Thymus (tissue), 11 donors: ENCODE measurements at regions not wholly inside any gene's neighbourhood (a gene's known extent, or its start where the extent isn't known, plus 50 kb on each side); places are given as distances from the start of the nearest gene placed in this dataset.

Experiments used
- DNase-seq, 9 donors: peaks; one replicate each; pipeline ENCODE4 v3.0.0-alpha.2; 2013; ENCODE audit warnings: low spot score in 9 of 9, low read depth in 6 of 9, missing footprints in 1 of 9
- H3K27ac ChIP-seq, 2 donors: one replicate each; pipeline ENCODE4 v1.5.1; 2013; ENCODE audit warnings: control low read depth in 1 of 2, low read depth in 1 of 2, low read length in 1 of 2, mild to moderate bottlenecking in 1 of 2, moderate library complexity in 1 of 2
- H3K27me3 ChIP-seq, 2 donors: one replicate each; pipeline ENCODE4 v1.5.1; 2013; ENCODE audit warnings: low read length in 1 of 2; ENCODE audit not compliant: control insufficient read depth in 2 of 2, insufficient read depth in 1 of 2
- H3K36me3 ChIP-seq, 2 donors: one replicate each; pipeline ENCODE4 v1.5.1; 2013; ENCODE audit warnings: low read length in 1 of 2, mild to moderate bottlenecking in 1 of 2, moderate library complexity in 1 of 2; ENCODE audit not compliant: control insufficient read depth in 2 of 2, insufficient read depth in 2 of 2
- H3K4me1 ChIP-seq, 2 donors: one replicate each; pipeline ENCODE4 v1.5.1; 2013; ENCODE audit warnings: low read length in 2 of 2; ENCODE audit not compliant: control insufficient read depth in 2 of 2, insufficient read depth in 2 of 2
- H3K4me3 ChIP-seq, 2 donors: one replicate each; pipeline ENCODE4 v1.5.1; 2013; ENCODE audit warnings: low read length in 2 of 2, control low read depth in 1 of 2, mild to moderate bottlenecking in 1 of 2
- H3K9me3 ChIP-seq, 2 donors: one replicate each; pipeline ENCODE4 v1.5.1; 2013; ENCODE audit warnings: low read length in 1 of 2, mild to moderate bottlenecking in 1 of 2; ENCODE audit not compliant: control insufficient read depth in 2 of 2, insufficient read depth in 1 of 2
- WGBS: extraction: QIAGEN DNeasy Blood & Tissue Kit; methylation state at CpG from one replicate; pipeline ENCODE4 v1.1.7; 2013; 5-methylcytosine and 5-hydroxymethylcytosine counted together
- donor health status: healthy.

DNA sequence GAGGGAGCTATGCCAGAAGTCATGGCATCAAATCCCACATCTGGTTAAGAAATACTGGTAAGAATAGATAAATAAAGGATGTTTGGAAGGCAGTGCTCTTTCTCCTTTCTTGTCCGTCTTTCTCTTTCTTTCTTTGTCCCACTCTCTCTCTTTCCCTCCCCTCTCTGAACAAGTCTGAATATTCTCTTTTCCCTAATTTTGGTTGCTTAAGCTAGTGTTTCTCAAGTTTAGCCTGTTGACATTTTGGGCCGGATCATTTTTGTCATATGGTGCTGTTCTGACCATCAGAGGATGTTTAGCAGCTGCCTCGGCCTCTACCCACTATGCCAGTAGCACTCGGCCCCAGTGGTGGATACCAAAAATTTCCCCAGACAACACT is 405.3 kb upstream of the C2CD4B start:
- Histone ChIP-seq H3K36me3 (no peaks in the 10 kb centered on the region), H3K27ac (no peak overlapping the region), H3K9me3 (no peaks in the 10 kb centered on the region), H3K4me1 (no peaks in the 10 kb centered on the region), H3K4me3 (no peak overlapping the region), H3K27me3 (no peaks in the 10 kb centered on the region)
- WGBS: 98% methylated on average over 4 of the region's 4 CpGs
- no peak for DNase-seq

DNA sequence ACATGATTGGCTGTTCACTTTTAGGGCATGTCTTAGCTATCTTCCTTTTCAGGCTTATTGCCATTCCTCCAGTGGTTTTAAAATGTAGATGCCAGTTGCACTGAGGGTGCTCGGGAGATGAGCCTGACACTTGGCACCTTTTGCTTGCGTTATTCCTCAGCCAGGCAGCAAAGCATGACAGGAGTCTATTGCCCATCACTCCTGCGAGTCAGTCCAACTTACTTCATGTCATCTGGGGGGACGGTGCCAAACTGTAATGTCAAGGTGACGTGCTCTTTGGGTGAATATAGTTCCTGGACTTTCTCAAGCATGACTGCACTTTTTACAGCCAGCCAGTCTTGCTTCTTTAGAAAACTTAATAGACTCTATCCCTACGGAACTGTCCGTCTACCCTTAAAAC is 406.0 kb upstream of the C2CD4B start:
- Histone ChIP-seq H3K4me3 (no peak overlapping the region), H3K4me1 (no peaks in the 10 kb centered on the region), H3K27me3 (no peaks in the 10 kb centered on the region), H3K27ac (no peak overlapping the region), H3K9me3 (no peaks in the 10 kb centered on the region), H3K36me3 (no peaks in the 10 kb centered on the region)
- WGBS: 94% methylated on average over 7 of the region's 7 CpGs
- no peak for DNase-seq

DNA sequence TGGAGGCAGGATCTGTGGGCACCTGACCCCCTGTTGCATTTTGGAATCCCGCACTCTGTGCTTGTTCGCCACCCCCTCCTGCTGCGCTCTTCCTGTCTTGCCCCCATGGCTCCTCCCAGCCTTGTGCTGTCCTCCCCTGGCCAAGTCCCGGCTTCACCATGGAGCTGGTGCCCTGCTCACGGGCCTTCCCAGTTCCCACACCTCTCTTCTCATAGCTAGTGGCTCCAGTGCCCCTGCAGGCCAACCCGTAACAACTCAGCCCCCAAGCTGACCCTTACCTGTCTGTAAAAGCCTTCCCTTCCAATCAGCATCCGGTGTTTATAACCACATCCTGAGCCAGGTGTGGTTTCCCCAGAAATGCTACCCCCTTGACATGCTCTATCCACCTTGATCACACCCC is 407.7 kb upstream of the C2CD4B start:
- no peak for DNase-seq
- Histone ChIP-seq H3K4me3 (no peak overlapping the region), H3K4me1 (no peaks in the 10 kb centered on the region), H3K9me3 (no peaks in the 10 kb centered on the region), H3K27ac (no peak overlapping the region), H3K27me3 (no peaks in the 10 kb centered on the region), H3K36me3 (no peaks in the 10 kb centered on the region)
- WGBS: 89% methylated on average over 7 of the region's 7 CpGs

DNA sequence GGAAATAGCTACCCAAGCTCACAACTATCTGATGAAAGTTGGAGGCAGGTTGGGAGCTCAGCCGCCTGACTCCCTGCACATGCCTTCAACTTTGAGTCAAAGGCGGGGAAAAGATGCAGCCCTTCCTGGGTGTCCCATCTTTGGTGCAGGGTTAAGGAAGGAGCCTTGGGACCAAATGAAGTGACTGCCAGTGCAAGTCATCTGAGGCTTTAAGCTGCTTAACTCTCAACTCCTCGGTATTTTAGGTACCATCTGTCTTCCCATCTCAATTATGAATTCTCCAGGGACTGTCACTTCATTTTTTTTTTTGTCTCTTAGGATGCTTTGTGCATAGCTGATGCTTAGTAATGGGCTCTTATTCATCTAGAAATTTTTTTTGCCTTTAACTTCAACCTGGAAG is 408.8 kb upstream of the C2CD4B start:
- no peak overlapping the region for H3K4me3 ChIP-seq
- no peak overlapping the region for H3K27ac ChIP-seq
- H3K4me1 ChIP-seq: no peaks in the 10 kb centered on the region
- H3K27me3 ChIP-seq: no peaks in the 10 kb centered on the region
- no peak for DNase-seq
- no peaks in the 10 kb centered on the region for H3K9me3 ChIP-seq
- WGBS: 94% methylated on average over 3 of the region's 3 CpGs
- no peaks in the 10 kb centered on the region for H3K36me3 ChIP-seq

DNA sequence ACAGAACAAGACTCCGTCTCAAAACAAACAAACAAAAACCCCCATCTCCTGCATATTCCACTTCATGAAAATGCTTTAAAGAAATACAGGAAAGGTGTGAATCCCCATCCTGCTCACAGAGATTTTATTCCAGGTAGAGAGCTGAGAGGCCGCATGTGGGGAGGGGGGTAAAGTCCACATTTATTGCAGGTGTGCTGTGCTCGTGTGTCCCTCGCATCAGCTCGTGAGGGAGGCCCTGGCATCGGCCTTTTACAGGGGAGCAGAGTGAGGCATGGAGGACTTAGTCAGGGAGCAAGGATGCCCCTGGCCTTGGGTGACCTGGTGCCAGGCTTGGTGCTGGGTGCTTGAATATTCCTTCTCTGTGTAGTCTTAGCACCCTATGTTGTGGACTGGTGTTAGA is 413.5 kb upstream of the C2CD4B start:
- Histone ChIP-seq H3K27me3 (no peaks in the 10 kb centered on the region), H3K4me1 (no peaks in the 10 kb centered on the region), H3K27ac (no peak overlapping the region), H3K36me3 (no peaks in the 10 kb centered on the region), H3K9me3 (no peaks in the 10 kb centered on the region), H3K4me3 (no peak overlapping the region)
- DNase-seq: no peak
- WGBS: 99% methylated on average over 6 of the region's 6 CpGs

DNA sequence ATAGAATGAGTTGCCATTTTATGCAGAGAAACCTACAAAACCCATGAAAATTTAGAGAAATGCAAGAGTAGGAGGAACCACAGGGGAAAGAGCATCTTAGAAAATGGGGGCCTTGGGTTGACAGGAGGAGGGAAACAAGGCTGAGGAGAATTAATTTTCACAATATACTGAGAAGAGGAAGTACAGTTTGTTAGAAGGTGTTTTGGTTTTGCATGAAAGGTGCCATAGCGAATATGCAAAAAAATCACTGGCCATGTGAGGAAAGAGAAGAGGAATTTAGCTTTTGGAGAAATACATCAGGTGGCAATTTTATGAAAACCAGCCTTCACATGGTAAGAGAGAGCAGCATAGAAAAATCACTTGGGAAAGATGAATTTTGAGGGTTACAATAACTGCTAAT is 413.9 kb upstream of the C2CD4B start:
- no peak overlapping the region for H3K27ac ChIP-seq
- WGBS: 52% methylated on average over 1 of the region's 1 CpG
- H3K4me3 ChIP-seq: no peak overlapping the region
- H3K4me1 ChIP-seq: no peaks in the 10 kb centered on the region
- no peaks in the 10 kb centered on the region for H3K36me3 ChIP-seq
- no peaks in the 10 kb centered on the region for H3K9me3 ChIP-seq
- H3K27me3 ChIP-seq: no peaks in the 10 kb centered on the region
- no peak for DNase-seq

DNA sequence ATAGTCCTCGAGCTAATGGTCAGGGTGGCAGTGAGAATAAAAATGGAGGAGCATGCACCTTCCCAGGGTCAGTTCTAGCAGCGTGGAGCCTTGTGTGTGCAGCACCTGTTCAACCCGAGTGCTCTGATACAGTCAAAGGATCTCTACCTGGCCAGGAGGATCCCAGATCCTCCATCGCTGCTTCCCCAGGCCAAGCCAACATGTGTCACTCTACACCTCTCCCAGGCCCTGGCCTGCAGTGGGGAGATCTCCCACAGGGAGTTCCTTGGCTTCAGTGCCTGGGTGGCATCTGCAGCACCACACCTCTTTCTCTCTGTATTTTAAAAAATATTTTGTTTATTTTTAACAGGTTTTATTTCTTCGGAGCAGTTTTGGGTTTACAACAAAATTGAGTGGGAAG is 414.8 kb upstream of the C2CD4B start:
- Histone ChIP-seq H3K36me3 (no peaks in the 10 kb centered on the region), H3K9me3 (no peaks in the 10 kb centered on the region), H3K27me3 (no peaks in the 10 kb centered on the region), H3K4me1 (no peaks in the 10 kb centered on the region), H3K4me3 (no peak overlapping the region), H3K27ac (no peak overlapping the region)
- 94% methylated on average over 5 of the region's 5 CpGs for WGBS
- DNase-seq: no peak

DNA sequence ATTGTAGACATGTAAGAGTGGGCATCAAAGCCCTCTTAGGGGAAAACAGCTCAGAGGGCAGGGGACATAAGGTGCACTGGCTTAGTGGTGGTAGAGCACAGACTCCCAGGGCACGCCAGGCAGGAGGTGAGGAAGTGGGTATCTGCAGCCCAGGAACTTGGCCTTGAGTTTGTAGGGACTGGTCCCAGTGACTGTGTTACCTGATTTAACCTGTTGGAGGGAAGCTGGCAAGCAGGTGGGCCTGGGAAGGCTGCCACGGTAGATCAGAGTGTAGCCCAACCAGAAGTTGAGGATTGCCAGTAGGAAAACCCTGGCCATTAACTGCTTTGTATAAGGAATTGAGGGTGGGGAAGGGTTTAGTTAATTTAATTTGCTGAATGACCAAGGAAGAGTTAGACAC is 417.5 kb upstream of the C2CD4B start:
- no peaks in the 10 kb centered on the region for H3K4me1 ChIP-seq
- H3K27me3 ChIP-seq: no peaks in the 10 kb centered on the region
- H3K4me3 ChIP-seq: no peak overlapping the region
- 93% methylated on average over 2 of the region's 2 CpGs for WGBS
- H3K27ac ChIP-seq: no peak overlapping the region
- no peaks in the 10 kb centered on the region for H3K36me3 ChIP-seq
- DNase-seq: no peak
- H3K9me3 ChIP-seq: no peaks in the 10 kb centered on the region

DNA sequence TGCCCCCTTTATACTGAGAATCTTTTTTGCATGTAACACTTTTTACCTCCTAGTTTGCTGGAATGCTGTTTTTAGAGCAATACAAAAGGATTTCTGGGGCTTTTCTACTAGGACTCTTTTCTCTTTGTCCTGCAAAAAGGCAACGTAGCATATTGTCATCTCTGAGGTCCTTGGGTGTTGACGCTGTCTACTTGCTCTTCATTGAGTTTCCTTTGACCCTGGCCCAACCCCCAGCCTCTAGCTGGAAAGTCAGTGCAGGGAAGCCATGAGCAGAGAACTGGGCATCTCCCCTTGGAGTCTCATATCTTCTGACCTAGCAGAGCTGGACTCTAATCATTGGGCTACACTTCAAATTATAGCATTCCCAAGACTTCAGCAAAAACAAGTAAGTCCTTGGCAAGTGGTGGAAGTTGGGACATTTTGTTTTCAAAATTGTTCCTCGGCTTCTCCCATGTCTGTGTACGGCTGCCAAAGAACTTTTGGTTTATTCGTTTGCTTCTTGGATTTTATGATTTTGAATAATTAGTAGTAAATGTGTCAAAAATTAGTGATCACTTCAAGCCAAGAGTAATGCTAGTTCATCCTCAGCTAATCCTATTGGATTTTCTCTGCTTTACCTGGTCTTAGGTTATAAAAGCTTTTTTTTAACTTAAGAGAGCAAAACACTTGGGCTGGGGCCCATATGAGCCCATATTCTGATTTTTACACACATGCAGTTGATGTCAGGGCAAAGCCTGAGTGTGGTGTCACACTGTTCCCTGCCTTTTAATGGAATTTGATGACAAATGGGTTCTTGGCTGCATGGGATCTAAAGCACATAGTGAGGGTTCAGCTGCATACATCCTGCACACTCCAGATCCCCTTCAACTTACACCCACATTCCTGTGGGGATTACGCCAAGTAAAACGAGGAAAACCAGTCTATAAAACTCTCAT is 419.5 kb upstream of the C2CD4B start:
- no peak for DNase-seq
- no peaks in the 10 kb centered on the region for H3K36me3 ChIP-seq
- H3K4me3 ChIP-seq: no peak overlapping the region
- H3K27ac ChIP-seq: no peak overlapping the region
- H3K4me1 ChIP-seq: no peaks in the 10 kb centered on the region
- no peaks in the 10 kb centered on the region for H3K27me3 ChIP-seq
- no peaks in the 10 kb centered on the region for H3K9me3 ChIP-seq
- WGBS: 92% methylated on average over 7 of the region's 7 CpGs
